GM18867 (cell line): ENCODE measurements at regions not wholly inside any gene's neighbourhood (a gene's known extent, or its start where the extent isn't known, plus 50 kb on each side); places are given as distances from the start of the nearest gene placed in this dataset.

Experiments
- ATAC-seq: cut with Tn5 transposase; IDR thresholded peaks from one replicate; pipeline ENCODE4 v1.9.1; 2021; ENCODE audit warnings: mild to moderate bottlenecking, moderate library complexity; ENCODE audit not compliant: unreplicated experiment

GRCh38 chr17:14690704-14691103 lies 389.8 kb downstream of the HS3ST3B1 start:
- no peak for ATAC-seq

GRCh38 chr17:14688134-14688533 lies 387.3 kb downstream of the HS3ST3B1 start:
- ATAC-seq: no peak

- ATAC-seq: no peak
Observed at GRCh38 chr17:14672830-14673229, 371.9 kb downstream of the HS3ST3B1 start.

- no peak for ATAC-seq
Observed at GRCh38 chr17:14670861-14671260, 370.0 kb downstream of the HS3ST3B1 start.

- no peak for ATAC-seq
Observed at GRCh38 chr17:14664511-14664910, 363.6 kb downstream of the HS3ST3B1 start.

- ATAC-seq: no peak
Observed at GRCh38 chr17:14641117-14641516, 340.2 kb downstream of the HS3ST3B1 start.

- no peak for ATAC-seq
Observed at GRCh38 chr17:14637260-14637659, 336.4 kb downstream of the HS3ST3B1 start.

GRCh38 chr17:14630621-14631020 lies 329.7 kb downstream of the HS3ST3B1 start:
- ATAC-seq: no peak

GRCh38 chr17:14630046-14630445 lies 329.2 kb downstream of the HS3ST3B1 start:
- no peak for ATAC-seq

GRCh38 chr17:14622615-14623101 lies 321.8 kb downstream of the HS3ST3B1 start:
- no peak for ATAC-seq

GRCh38 chr17:14621826-14622614 lies 321.1 kb downstream of the HS3ST3B1 start:
- no peak for ATAC-seq

- ATAC-seq: no peak
Observed at GRCh38 chr17:14619821-14620220, 318.9 kb downstream of the HS3ST3B1 start.

GRCh38 chr17:14616528-14616927 lies 315.6 kb downstream of the HS3ST3B1 start:
- no peak for ATAC-seq

GRCh38 chr17:14605267-14605599 lies 304.4 kb downstream of the HS3ST3B1 start:
- no peak for ATAC-seq

GRCh38 chr17:14604591-14605266 lies 303.8 kb downstream of the HS3ST3B1 start:
- no peak for ATAC-seq

- no peak for ATAC-seq
Observed at GRCh38 chr17:14596224-14596623, 295.3 kb downstream of the HS3ST3B1 start.

- ATAC-seq: no peak
Observed at GRCh38 chr17:14595656-14596055, 294.8 kb downstream of the HS3ST3B1 start.

GRCh38 chr17:14594690-14595089 lies 293.8 kb downstream of the HS3ST3B1 start:
- ATAC-seq: no peak

- ATAC-seq: no peak
Observed at GRCh38 chr17:14593956-14594355, 293.1 kb downstream of the HS3ST3B1 start.

GRCh38 chr17:14590459-14591250 lies 289.8 kb downstream of the HS3ST3B1 start:
- no peak for ATAC-seq

- ATAC-seq: no peak
Observed at GRCh38 chr17:14585099-14585498, 284.2 kb downstream of the HS3ST3B1 start.

GRCh38 chr17:14582996-14583395 lies 282.1 kb downstream of the HS3ST3B1 start:
- ATAC-seq: no peak
